WTC11 (cell line): ENCODE measurements at regions not wholly inside any gene's neighbourhood (a gene's known extent, or its start where the extent isn't known, plus 50 kb on each side); places are given as distances from the start of the nearest gene placed in this dataset.

Experiments
- ATAC-seq: fragments of 200-7000 bp; cut with Tn5 transposase; 2 replicates; pipeline ENCODE4 v1.10.0; 2021; ENCODE audit warnings: mild to moderate bottlenecking, moderate library complexity
- CTCF ChIA-PET: fragments of 300-600 bp; sonication (Branson Sonifier 250); formaldehyde crosslinking; loops from one replicate; lab custom pipeline; 2021; ENCODE audit warnings: antibody characterized with exemption; lab: Charles Lee
- POLR2A ChIA-PET: fragments of 350-600 bp; sonication (Branson Sonifier 250); formaldehyde crosslinking; loops from one replicate; lab custom pipeline; 2021; ENCODE audit warnings: antibody characterized with exemption; lab: Charles Lee
- DNase-seq: peaks from one replicate; pipeline ENCODE4 v3.0.0; 2021; ENCODE audit warnings: low spot score
- H3K27ac Mint-ChIP-seq: 2 replicates; pipeline ENCODE4 v1.8.0; 2021; ENCODE audit warnings: mixed read lengths
- H3K27me3 Mint-ChIP-seq: 2 replicates; pipeline ENCODE4 v1.8.0; 2021; ENCODE audit warnings: low read depth, mild to moderate bottlenecking, moderate library complexity, mixed read lengths
- H3K36me3 Mint-ChIP-seq: 2 replicates; pipeline ENCODE4 v1.8.0; 2021; ENCODE audit warnings: mixed read lengths
- H3K4me1 Mint-ChIP-seq: 2 replicates; pipeline ENCODE4 v1.8.0; 2022; ENCODE audit warnings: mixed read lengths
- H3K4me3 Mint-ChIP-seq: 2 replicates; pipeline ENCODE4 v1.8.0; 2021; ENCODE audit warnings: mild to moderate bottlenecking, moderate library complexity, mixed read lengths
- H3K9me3 Mint-ChIP-seq: 2 replicates; pipeline ENCODE4 v1.8.0; 2021; ENCODE audit warnings: mixed read lengths
- ATF1 ChIP-seq: sonication (generic); formaldehyde crosslinking; IDR thresholded peaks from 2 replicates; pipeline ENCODE4 v1.8.1; 2023; ENCODE audit warnings: mild to moderate bottlenecking, moderate library complexity, missing genetic modification reagents
- ATF6 ChIP-seq: sonication (generic); formaldehyde crosslinking; IDR thresholded peaks from 2 replicates; pipeline ENCODE4 v1.8.1; 2023; ENCODE audit warnings: mild to moderate bottlenecking, missing genetic modification reagents
- CREM ChIP-seq: sonication (generic); formaldehyde crosslinking; IDR thresholded peaks from 2 replicates; pipeline ENCODE4 v1.8.1; 2022; ENCODE audit warnings: mild to moderate bottlenecking, missing genetic modification reagents, moderate library complexity
- FOXJ3 ChIP-seq: sonication (generic); formaldehyde crosslinking; IDR thresholded peaks from 2 replicates; pipeline ENCODE4 v1.9.0; 2021; ENCODE audit warnings: missing genetic modification reagents, mild to moderate bottlenecking, borderline replicate concordance
- GABPB1 ChIP-seq: sonication (generic); formaldehyde crosslinking; IDR thresholded peaks from 2 replicates; pipeline ENCODE4 v1.8.1; 2023; ENCODE audit warnings: mild to moderate bottlenecking, missing genetic modification reagents
- IRF1 ChIP-seq: sonication (generic); formaldehyde crosslinking; IDR thresholded peaks from 2 replicates; pipeline ENCODE4 v1.8.0; 2023; ENCODE audit warnings: missing genetic modification reagents
- IRF2 ChIP-seq: sonication (generic); formaldehyde crosslinking; IDR thresholded peaks from 2 replicates; pipeline ENCODE4 v1.8.0; 2022; ENCODE audit warnings: low read depth, missing genetic modification reagents, borderline replicate concordance
- SMAD4 ChIP-seq: sonication (generic); formaldehyde crosslinking; IDR thresholded peaks from 2 replicates; pipeline ENCODE4 v1.8.0; 2022; ENCODE audit warnings: mild to moderate bottlenecking, missing genetic modification reagents
- STAT6 ChIP-seq: sonication (generic); formaldehyde crosslinking; conservative IDR thresholded peaks from 2 replicates; pipeline ENCODE4 v1.8.1; 2023; ENCODE audit warnings: mild to moderate bottlenecking, low read depth, missing genetic modification reagents, moderate library complexity
- TCF7 ChIP-seq: sonication (generic); formaldehyde crosslinking; IDR thresholded peaks from 2 replicates; pipeline ENCODE4 v1.8.0; 2022; ENCODE audit warnings: mild to moderate bottlenecking, low read depth, missing genetic modification reagents, moderate library complexity
- TEAD4 ChIP-seq: sonication (generic); formaldehyde crosslinking; IDR thresholded peaks from 2 replicates; pipeline ENCODE4 v1.8.0; 2022; ENCODE audit warnings: mild to moderate bottlenecking, missing genetic modification reagents
- ZNF396 ChIP-seq: fragments of 250-450 bp; sonication (Bioruptor Pico); IDR thresholded peaks from 2 replicates; pipeline ENCODE4 v1.8.0; 2021; ENCODE audit warnings: mild to moderate bottlenecking, moderate library complexity, borderline replicate concordance
- TF ChIP-seq, protein P1 (sequence below): sonication (generic); formaldehyde crosslinking; IDR thresholded peaks from 2 replicates; pipeline ENCODE4 v1.8.0; 2022; ENCODE audit warnings: mild to moderate bottlenecking, missing genetic modification reagents
- TF ChIP-seq, protein P2 (sequence below): sonication (generic); formaldehyde crosslinking; IDR thresholded peaks from 2 replicates; pipeline ENCODE4 v1.8.1; 2022; ENCODE audit warnings: missing genetic modification reagents, borderline replicate concordance
- TF ChIP-seq, protein P3 (sequence below): fragments of 250-450 bp; sonication (Bioruptor Pico); IDR thresholded peaks from 2 replicates; pipeline ENCODE4 v1.8.0; 2021; ENCODE audit warnings: mild to moderate bottlenecking
- TF ChIP-seq, protein P4 (sequence below): sonication (generic); formaldehyde crosslinking; IDR thresholded peaks from 2 replicates; pipeline ENCODE4 v1.8.1; 2023; ENCODE audit warnings: mild to moderate bottlenecking, moderate library complexity, missing genetic modification reagents

GRCh38 chr1:198864695-198865094 lies 225.9 kb downstream of the PTPRC start:
- POLR2A ChIA-PET, result no interaction called here
- no peak for ATAC-seq
- no peaks in the 10 kb centered on the region for H3K27me3 Mint-ChIP-seq
- no peaks in the 10 kb centered on the region for H3K9me3 Mint-ChIP-seq
- no peaks in the 10 kb centered on the region for H3K36me3 Mint-ChIP-seq
- no peak for TF ChIP-seq ATF1 (CRISPR knock-in tag)
- no peak for TF ChIP-seq ZNF396 (CRISPR knock-in tag)
- TF ChIP-seq, protein P1, sequence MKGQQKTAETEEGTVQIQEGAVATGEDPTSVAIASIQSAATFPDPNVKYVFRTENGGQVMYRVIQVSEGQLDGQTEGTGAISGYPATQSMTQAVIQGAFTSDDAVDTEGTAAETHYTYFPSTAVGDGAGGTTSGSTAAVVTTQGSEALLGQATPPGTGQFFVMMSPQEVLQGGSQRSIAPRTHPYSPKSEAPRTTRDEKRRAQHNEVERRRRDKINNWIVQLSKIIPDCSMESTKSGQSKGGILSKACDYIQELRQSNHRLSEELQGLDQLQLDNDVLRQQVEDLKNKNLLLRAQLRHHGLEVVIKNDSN, result no peak
- no peak for TF ChIP-seq CREM (CRISPR knock-in tag)
- TF ChIP-seq ATF6 (CRISPR knock-in tag), result no peak
- TF ChIP-seq, protein P2, sequence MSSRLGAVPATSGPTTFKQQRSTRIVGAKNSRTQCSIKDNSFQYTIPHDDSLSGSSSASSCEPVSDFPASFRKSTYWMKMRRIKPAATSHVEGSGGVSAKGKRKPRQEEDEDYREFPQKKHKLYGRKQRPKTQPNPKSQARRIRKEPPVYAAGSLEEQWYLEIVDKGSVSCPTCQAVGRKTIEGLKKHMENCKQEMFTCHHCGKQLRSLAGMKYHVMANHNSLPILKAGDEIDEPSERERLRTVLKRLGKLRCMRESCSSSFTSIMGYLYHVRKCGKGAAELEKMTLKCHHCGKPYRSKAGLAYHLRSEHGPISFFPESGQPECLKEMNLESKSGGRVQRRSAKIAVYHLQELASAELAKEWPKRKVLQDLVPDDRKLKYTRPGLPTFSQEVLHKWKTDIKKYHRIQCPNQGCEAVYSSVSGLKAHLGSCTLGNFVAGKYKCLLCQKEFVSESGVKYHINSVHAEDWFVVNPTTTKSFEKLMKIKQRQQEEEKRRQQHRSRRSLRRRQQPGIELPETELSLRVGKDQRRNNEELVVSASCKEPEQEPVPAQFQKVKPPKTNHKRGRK (CRISPR knock-in tag), result no peak
- no peak for TF ChIP-seq GABPB1 (CRISPR knock-in tag)
- no peak for TF ChIP-seq FOXJ3
- TF ChIP-seq TCF7, result no peak
- TF ChIP-seq SMAD4 (CRISPR knock-in tag), result no peak
- TF ChIP-seq, protein P3, sequence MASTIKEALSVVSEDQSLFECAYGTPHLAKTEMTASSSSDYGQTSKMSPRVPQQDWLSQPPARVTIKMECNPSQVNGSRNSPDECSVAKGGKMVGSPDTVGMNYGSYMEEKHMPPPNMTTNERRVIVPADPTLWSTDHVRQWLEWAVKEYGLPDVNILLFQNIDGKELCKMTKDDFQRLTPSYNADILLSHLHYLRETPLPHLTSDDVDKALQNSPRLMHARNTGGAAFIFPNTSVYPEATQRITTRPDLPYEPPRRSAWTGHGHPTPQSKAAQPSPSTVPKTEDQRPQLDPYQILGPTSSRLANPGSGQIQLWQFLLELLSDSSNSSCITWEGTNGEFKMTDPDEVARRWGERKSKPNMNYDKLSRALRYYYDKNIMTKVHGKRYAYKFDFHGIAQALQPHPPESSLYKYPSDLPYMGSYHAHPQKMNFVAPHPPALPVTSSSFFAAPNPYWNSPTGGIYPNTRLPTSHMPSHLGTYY (CRISPR knock-in tag), result no peak
- no peak for TF ChIP-seq TEAD4
- no peak for TF ChIP-seq IRF2
- TF ChIP-seq, all 79 proteins: peak for 0
- no peak overlapping the region for H3K4me3 Mint-ChIP-seq
- CTCF ChIA-PET, result no interaction called here
- H3K27ac Mint-ChIP-seq, result no peak overlapping the region
- H3K4me1 Mint-ChIP-seq, result no peaks in the 10 kb centered on the region
- no peak for DNase-seq

DNA sequence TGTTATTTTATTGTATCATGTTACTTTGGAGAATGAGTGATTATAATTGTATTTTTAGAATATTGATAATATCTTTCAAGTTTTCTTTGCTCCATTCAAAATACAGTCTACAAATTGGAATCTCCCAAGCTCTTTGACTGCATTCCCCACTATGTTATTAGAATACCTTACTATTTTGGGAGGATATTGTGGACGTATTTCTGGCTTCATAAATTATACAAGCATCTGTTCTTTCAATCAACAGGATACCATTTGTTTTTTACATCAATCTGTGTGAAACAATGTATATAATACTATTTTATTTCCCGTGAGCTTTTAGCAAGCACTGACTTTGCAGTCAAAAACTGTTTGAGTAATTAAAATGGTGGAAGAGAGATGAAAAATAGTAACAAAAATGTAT lies 226.5 kb downstream of the PTPRC start:
- CTCF ChIA-PET, result interaction anchor here (0.8 kb wide), 1 partner anchor 557 kb away, joined by 3 read pairs; no protein-coding TSS in a partner anchor
- Mint-ChIP-seq H3K9me3 (no peaks in the 10 kb centered on the region), H3K27me3 (no peaks in the 10 kb centered on the region), H3K27ac (no peak overlapping the region), H3K4me3 (no peak overlapping the region), H3K4me1 (no peaks in the 10 kb centered on the region), H3K36me3 (no peaks in the 10 kb centered on the region)
- DNase-seq (no peak), ATAC-seq (no peak)
- POLR2A ChIA-PET, result no interaction called here
- TF ChIP-seq STAT6 (CRISPR knock-in tag), result no peak
- TF ChIP-seq, protein P4, sequence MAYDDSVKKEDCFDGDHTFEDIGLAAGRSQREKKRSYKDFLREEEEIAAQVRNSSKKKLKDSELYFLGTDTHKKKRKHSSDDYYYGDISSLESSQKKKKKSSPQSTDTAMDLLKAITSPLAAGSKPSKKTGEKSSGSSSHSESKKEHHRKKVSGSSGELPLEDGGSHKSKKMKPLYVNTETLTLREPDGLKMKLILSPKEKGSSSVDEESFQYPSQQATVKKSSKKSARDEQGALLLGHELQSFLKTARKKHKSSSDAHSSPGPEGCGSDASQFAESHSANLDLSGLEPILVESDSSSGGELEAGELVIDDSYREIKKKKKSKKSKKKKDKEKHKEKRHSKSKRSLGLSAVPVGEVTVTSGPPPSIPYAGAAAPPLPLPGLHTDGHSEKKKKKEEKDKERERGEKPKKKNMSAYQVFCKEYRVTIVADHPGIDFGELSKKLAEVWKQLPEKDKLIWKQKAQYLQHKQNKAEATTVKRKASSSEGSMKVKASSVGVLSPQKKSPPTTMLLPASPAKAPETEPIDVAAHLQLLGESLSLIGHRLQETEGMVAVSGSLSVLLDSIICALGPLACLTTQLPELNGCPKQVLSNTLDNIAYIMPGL (CRISPR knock-in tag), result no peak
- no peak for TF ChIP-seq IRF1 (CRISPR knock-in tag)
- TF ChIP-seq TCF7, result no peak
